ENCODE measurements at regions not wholly inside any gene's neighbourhood (a gene's known extent, or its start where the extent isn't known, plus 50 kb on each side); places are given as distances from the start of the nearest gene placed in this dataset.

- TF ChIP-seq CTCF (IDR thresholded peaks at IDR 0.05) (no peak), ZFX (IDR thresholded peaks at IDR 0.05; ENCODE audit: borderline replicate concordance) (no peak)
- no peak overlapping the region for H3K27ac ChIP-seq
These were observed 315.8 kb downstream of the BLID start for GRCh38 chr11:121800240-121800639.

- no peak overlapping the region for H3K27ac ChIP-seq
- TF ChIP-seq ZFX (IDR thresholded peaks at IDR 0.05; ENCODE audit: borderline replicate concordance) = no peak
- TF ChIP-seq CTCF (IDR thresholded peaks at IDR 0.05) = no peak
These were observed 318.5 kb downstream of the BLID start for GRCh38 chr11:121797496-121797895.

DNA sequence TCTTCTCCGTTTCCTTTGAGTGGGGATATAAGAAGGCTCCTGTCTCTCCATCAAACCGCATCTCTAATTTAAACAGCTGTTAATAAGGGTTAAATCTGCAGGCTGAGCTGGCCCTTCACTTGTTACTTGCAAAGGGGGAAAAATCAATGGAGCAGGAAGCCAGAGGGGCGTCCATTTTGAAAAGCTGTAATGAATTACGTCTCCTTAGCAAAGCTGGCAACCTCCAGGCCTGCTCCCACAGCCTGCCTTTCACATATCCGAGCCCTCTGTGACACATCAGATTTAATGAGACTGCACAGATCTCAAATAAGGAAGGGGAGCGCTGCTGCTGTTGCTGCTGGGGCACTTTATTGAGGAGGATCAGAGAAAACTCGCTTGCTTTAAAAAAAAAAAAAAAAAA is 320.8 kb downstream of the BLID start:
- TF ChIP-seq CTCF (IDR thresholded peaks at IDR 0.05) (no peak), ZFX (IDR thresholded peaks at IDR 0.05; ENCODE audit: borderline replicate concordance) (no peak)
- H3K27ac ChIP-seq = no peak overlapping the region

DNA sequence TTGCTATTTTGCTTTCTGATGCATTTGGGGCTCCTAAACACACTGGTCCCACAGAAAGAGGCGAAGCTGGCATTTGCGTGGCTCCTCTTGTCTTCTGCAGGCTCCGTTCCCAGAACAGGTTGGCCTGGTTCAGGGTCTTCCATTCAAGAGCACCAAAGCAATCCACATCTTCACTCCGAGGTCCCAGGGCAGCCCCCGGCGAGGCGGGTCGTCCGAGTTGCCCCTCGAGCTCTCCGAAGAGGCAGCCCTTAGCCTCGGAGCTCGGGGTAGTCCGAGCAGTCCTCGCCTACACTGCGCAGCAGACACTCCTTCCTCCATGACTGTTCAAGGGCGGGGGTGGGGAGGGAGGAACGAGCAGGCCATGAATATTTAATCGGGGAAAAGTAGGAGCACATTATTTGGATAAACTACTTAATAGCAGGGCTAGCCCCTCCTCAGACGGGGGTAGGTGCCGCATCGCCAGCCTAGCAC is 321.3 kb downstream of the BLID start:
- TF ChIP-seq ZFX (IDR thresholded peaks at IDR 0.05; ENCODE audit: borderline replicate concordance) = no peak
- TF ChIP-seq CTCF (IDR thresholded peaks at IDR 0.05) = no peak

DNA sequence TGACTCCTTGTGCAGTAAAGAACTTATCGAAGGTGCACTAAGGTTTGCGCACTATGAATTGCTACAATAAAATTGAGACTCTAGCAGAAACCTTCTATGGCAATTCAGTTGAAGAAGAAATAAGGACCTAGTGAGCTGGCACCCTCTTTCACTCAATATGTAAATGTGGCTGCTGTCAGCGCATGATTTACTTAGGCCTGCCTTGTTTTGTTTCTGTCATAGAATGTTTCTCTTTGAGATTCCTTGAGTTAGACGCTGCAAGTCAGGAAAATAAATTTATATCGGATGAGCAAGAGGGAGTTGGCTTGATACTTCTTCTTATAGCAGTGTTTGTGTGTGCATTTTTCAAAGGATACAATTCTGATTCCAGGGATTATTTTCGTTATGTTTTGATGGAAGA is 322.1 kb downstream of the BLID start:
- H3K27ac ChIP-seq = no peak overlapping the region
- no peak for TF ChIP-seq CTCF (IDR thresholded peaks at IDR 0.05)
- TF ChIP-seq ZFX (IDR thresholded peaks at IDR 0.05; ENCODE audit: borderline replicate concordance) = no peak

More for the DNA sequence above, 321.3 kb downstream of the BLID start:
- H3K27ac ChIP-seq = no peak overlapping the region

DNA sequence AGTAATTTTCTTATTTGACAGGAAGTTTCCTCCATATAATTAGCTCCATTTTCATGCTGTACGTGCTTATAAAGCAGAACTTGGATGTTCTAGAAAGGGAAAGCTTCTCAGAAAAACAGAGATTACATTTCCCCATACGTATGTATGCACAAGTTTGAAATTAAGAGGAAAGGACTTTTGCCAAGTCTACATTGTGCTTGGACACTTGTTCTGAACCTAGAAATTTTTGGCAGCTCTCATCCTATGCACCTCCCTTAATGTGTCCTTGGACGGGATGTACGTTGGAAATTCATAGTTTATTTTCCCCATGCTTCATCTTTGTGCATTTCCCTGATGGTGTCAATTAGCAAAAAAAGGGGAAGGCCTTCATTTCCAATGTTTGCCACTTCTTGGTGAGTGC is 322.7 kb downstream of the BLID start:
- no peak overlapping the region for H3K27ac ChIP-seq
- TF ChIP-seq ZFX (IDR thresholded peaks at IDR 0.05; ENCODE audit: borderline replicate concordance) = no peak
- no peak for TF ChIP-seq CTCF (IDR thresholded peaks at IDR 0.05)

- no peak overlapping the region for H3K27ac ChIP-seq
- no peak for TF ChIP-seq ZFX (IDR thresholded peaks at IDR 0.05; ENCODE audit: borderline replicate concordance)
- TF ChIP-seq CTCF (IDR thresholded peaks at IDR 0.05) = no peak
These were observed 323.8 kb downstream of the BLID start for GRCh38 chr11:121792185-121792584.

All from 22Rv1 (cell line).